ENCODE measurements at regions not wholly inside any gene's neighbourhood (a gene's known extent, or its start where the extent isn't known, plus 50 kb on each side); places are given as distances from the start of the nearest gene placed in this dataset.

DNA sequence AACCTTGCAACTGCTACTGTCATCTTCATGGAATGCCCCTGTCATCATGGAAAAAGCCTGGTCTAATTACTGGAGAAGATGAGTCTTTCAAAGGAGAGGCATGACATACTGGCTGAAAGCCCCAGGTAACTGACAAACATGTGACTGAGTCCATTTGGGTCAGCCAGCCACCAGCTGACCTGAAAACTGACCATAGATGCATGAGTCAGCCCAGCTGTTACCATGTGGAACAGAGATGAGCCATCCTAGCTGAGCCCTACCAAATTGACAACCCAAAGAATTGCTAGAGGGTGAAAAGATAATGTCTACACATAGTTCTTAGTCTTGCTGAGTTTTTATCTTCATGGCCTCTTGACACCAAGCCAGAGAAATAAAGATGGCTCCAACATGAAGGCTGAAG, 311.8 kb downstream of the UTP18 start:
- no peak for TF ChIP-seq YY1 (tag by site-specific recombination; IDR thresholded peaks at IDR 0.05)
- TF ChIP-seq, protein P1, sequence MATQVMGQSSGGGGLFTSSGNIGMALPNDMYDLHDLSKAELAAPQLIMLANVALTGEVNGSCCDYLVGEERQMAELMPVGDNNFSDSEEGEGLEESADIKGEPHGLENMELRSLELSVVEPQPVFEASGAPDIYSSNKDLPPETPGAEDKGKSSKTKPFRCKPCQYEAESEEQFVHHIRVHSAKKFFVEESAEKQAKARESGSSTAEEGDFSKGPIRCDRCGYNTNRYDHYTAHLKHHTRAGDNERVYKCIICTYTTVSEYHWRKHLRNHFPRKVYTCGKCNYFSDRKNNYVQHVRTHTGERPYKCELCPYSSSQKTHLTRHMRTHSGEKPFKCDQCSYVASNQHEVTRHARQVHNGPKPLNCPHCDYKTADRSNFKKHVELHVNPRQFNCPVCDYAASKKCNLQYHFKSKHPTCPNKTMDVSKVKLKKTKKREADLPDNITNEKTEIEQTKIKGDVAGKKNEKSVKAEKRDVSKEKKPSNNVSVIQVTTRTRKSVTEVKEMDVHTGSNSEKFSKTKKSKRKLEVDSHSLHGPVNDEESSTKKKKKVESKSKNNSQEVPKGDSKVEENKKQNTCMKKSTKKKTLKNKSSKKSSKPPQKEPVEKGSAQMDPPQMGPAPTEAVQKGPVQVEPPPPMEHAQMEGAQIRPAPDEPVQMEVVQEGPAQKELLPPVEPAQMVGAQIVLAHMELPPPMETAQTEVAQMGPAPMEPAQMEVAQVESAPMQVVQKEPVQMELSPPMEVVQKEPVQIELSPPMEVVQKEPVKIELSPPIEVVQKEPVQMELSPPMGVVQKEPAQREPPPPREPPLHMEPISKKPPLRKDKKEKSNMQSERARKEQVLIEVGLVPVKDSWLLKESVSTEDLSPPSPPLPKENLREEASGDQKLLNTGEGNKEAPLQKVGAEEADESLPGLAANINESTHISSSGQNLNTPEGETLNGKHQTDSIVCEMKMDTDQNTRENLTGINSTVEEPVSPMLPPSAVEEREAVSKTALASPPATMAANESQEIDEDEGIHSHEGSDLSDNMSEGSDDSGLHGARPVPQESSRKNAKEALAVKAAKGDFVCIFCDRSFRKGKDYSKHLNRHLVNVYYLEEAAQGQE (tag by site-specific recombination; IDR thresholded peaks at IDR 0.05): no peak
- TF ChIP-seq WT1 (tag by site-specific recombination; IDR thresholded peaks at IDR 0.05): no peak
- no peak for TF ChIP-seq ZNF423 (tag by site-specific recombination; IDR thresholded peaks at IDR 0.05)
- TF ChIP-seq, protein P2, sequence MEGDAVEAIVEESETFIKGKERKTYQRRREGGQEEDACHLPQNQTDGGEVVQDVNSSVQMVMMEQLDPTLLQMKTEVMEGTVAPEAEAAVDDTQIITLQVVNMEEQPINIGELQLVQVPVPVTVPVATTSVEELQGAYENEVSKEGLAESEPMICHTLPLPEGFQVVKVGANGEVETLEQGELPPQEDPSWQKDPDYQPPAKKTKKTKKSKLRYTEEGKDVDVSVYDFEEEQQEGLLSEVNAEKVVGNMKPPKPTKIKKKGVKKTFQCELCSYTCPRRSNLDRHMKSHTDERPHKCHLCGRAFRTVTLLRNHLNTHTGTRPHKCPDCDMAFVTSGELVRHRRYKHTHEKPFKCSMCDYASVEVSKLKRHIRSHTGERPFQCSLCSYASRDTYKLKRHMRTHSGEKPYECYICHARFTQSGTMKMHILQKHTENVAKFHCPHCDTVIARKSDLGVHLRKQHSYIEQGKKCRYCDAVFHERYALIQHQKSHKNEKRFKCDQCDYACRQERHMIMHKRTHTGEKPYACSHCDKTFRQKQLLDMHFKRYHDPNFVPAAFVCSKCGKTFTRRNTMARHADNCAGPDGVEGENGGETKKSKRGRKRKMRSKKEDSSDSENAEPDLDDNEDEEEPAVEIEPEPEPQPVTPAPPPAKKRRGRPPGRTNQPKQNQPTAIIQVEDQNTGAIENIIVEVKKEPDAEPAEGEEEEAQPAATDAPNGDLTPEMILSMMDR (tag by site-specific recombination; IDR thresholded peaks at IDR 0.05): no peak
- no peak for TF ChIP-seq TRIM28 (IDR thresholded peaks at IDR 0.05; ENCODE audit: borderline replicate concordance, low read length)
- no peak for TF ChIP-seq ZNF530 (tag by site-specific recombination; IDR thresholded peaks at IDR 0.05; ENCODE audit: low read depth)
